GM12891 (cell line): ENCODE measurements at regions not wholly inside any gene's neighbourhood (a gene's known extent, or its start where the extent isn't known, plus 50 kb on each side); places are given as distances from the start of the nearest gene placed in this dataset.
A peak's percentile ranks its signal among the peaks of the same experiment; 100 is the strongest.

ENCODE experiments used
- DNase-seq: peaks from one replicate; pipeline ENCODE4 v3.0.0; 2011; ENCODE audit warnings: low spot score; ENCODE audit not compliant: insufficient read length
- FAIRE-seq: peaks from 2 replicates; lab custom pipeline; 2011; peaks lifted over from hg19 to GRCh38; lab: Jason Lieb, UNC
- PAX5 ChIP-seq: IDR thresholded peaks from 2 replicates; pipeline ENCODE4 v1.6.1; 2011; ENCODE audit warnings: low read length, moderate library complexity, mild to moderate bottlenecking; ENCODE audit not compliant: insufficient read depth, severe bottlenecking
- POLR2A ChIP-seq: IDR thresholded peaks from 2 replicates; pipeline ENCODE4 v1.6.1; 2011; ENCODE audit warnings: low read depth, low read length, control low read depth
- POLR2AphosphoS5 ChIP-seq: IDR thresholded peaks from 2 replicates; pipeline ENCODE4 v1.6.1; 2011; ENCODE audit warnings: low read depth, low read length, control low read depth
- POU2F2 ChIP-seq: IDR thresholded peaks from 2 replicates; pipeline ENCODE4 v1.6.1; 2011; ENCODE audit warnings: low read depth, mild to moderate bottlenecking, control low read depth, low read length, moderate library complexity
- SPI1 ChIP-seq: IDR thresholded peaks from 2 replicates; pipeline ENCODE4 v1.6.1; 2011; ENCODE audit warnings: low read depth, low read length, control low read depth
- TAF1 ChIP-seq: IDR thresholded peaks from 2 replicates; pipeline ENCODE4 v1.6.1; 2011; ENCODE audit warnings: low read depth, low read length, control low read depth

DNA sequence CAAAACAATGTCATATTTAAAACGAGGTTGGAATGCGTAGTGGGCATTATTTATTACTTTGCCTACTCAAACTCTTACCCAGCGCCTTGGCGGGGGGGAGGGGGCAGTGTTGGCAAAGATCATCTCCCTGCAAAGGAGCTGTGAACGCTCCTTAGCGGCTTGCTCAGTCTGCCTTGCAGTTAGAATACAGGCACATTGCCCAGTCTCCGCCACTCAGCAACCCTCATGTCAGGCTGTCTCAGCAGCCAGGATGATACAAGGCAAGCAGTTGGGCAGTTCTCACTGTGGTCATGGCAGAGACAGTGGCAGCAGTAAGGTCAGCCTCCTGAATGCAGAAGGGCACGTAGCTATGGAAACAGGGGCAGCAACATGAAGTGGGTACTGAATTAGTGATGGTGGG, 170.4 kb upstream of the KCNK2 start:
- TF ChIP-seq POU2F2 (no peak), POLR2A (no peak), SPI1 (no peak), TAF1 (no peak), PAX5 (no peak), POLR2AphosphoS5 (no peak)
- FAIRE-seq (no peak), DNase-seq (no peak)

DNA sequence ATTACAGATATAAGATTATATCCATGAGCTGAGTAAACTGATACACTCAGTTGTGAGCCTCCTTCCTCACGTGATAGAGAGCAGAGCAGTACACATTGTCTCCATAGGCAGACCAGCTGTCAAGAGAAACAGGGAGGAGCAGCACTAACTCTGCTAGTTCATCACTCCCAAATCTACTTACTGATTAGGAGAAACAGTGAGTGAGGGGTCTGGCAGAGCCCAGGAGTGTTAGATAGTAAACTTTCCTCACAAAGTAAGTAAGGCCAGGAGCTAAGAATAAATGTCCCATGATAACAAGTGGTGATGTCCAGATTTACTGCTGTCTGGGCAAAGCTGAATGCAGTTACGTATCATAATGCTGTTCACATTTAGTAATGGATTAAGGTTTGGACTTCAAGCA, 168.6 kb upstream of the KCNK2 start:
- FAIRE-seq = no peak
- TF ChIP-seq POU2F2 (no peak), TAF1 (no peak), SPI1 (no peak), POLR2AphosphoS5 (no peak), POLR2A (no peak), PAX5 (no peak)

DNA sequence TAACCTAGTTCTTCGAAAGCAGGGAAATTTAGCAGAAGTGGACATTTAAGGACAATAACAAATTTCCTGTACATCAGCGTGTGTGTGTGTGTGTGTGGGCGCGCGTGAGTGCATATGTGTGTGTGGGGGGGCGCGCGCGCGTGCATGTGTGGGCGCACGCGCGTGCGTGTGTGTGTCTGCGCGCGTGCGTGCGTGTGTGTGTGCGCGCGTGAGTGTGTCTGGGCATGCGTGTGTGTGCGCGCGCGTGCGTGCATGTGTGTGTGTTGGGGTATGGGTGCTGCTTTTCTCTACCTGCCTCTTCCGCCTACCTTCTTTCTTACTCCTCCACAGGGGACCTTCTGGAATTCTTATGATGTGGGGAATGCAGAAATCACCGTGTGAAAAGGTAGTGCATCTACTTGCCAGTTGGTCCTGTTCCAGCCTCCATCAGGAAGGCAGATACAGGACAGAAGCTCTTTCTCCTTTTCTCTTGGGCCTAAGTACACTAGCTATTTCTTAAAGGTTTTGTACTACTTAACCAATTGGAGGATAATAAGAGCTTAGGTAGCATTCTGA, 165.4 kb upstream of the KCNK2 start:
- FAIRE-seq = no peak
- no peak for TF ChIP-seq TAF1
- TF ChIP-seq POLR2AphosphoS5 = no peak
- no peak for TF ChIP-seq PAX5
- TF ChIP-seq POLR2A = no peak
- TF ChIP-seq POU2F2 = no peak
- no peak for TF ChIP-seq SPI1
- no peak for DNase-seq

More for the DNA sequence above, 168.6 kb upstream of the KCNK2 start:
- no peak for DNase-seq

DNA sequence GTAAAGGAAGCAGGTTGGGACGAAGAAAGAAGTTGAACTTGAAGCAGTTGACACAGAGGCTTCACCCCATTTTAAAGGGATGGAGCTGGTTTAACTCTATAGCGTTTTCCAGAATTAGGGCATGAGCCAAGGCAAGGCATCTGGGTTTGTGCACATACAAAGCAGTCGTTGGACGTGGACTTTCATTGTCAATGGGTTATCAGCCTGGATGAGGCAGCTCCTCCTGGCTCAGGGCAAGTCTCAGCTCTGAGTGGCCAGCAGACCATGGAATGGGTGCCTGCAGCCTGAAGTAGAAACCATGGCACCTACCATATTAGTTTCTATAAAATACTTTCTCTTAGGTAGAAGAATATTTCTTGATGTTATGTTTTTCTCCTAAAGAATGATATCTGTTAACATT, 163.8 kb upstream of the KCNK2 start:
- FAIRE-seq = no peak
- no peak for DNase-seq
- TF ChIP-seq PAX5 (no peak), TAF1 (no peak), POU2F2 (no peak), POLR2AphosphoS5 (no peak), POLR2A (no peak), SPI1 (no peak)

DNA sequence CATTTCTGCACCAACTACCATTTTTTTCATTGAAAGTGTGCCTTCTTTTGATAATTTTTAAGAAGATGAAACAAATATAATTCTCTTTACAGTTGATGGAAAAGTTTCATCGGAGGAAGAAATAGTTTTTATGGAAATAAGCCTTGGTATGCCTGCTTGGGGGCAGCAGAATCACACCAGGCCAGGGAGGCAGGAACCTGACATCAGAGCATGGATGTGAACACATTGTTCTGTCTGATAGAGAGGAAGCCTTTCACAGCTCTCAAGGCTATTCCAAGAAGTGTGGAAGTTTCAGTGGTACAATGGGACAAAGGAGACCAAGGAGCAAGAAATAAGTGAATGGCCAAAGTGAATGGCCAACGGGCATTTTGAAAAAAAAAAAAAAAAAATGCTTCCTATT, 162.2 kb upstream of the KCNK2 start:
- no peak for DNase-seq
- TF ChIP-seq PAX5 (no peak), POLR2AphosphoS5 (no peak), POLR2A (no peak), SPI1 (no peak), TAF1 (no peak), POU2F2 (no peak)
- FAIRE-seq = no peak

DNA sequence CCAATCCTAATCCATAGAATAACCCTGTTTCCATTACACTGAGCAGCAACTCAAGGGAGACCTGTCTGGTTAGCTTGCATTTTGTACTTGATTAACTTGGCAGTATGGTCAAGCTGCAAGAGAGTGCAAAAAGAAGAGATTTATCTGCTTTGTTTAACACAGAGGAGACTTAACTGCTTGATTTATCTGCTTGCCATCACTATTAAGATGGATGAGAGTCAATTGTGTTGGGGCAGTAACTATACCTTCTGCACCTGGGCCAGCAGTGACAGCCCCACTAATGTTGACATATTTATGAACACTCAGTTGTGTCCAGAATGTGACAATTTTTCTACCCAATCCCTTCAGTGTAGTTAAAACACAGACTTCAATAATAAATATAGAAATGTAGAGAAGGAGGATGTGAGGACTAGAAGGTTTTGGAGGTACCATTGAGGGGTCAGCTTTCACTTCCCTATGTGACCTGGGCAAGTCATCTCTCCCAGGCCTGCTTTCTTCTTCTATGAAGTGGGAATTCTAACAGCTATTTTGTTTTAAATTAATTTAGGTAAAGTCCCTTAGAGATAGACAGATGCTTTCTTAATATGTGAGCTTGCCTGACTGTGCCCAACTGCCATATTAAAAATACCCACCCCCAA, 159.1 kb upstream of the KCNK2 start:
- FAIRE-seq (peak; percentile 13), DNase-seq (no peak)
- TF ChIP-seq POU2F2 = no peak
- peak; percentile 69 for TF ChIP-seq SPI1

DNA sequence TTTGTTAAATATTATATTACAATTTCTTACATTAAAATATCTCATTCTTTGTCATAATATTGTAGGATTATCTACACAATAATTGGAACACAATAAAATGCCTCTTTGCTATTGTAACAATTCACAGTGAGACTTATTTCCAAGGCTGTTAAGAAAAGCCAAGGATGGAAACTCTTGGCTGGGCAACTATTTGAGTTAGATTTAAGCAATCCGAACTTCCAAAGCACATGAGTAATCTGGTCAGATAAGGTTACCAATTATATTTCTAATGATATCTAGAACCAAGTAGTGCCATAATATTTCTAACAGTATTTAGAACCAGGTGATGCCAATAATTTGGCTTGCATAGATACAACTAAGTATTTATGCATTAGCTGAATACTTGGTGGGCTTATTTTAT, 154.7 kb upstream of the KCNK2 start:
- FAIRE-seq = no peak
- no peak for TF ChIP-seq POLR2A
- TF ChIP-seq PAX5 = no peak
- no peak for TF ChIP-seq TAF1
- TF ChIP-seq POLR2AphosphoS5 = no peak
- no peak for TF ChIP-seq POU2F2
- TF ChIP-seq SPI1 = no peak
- no peak for DNase-seq

DNA sequence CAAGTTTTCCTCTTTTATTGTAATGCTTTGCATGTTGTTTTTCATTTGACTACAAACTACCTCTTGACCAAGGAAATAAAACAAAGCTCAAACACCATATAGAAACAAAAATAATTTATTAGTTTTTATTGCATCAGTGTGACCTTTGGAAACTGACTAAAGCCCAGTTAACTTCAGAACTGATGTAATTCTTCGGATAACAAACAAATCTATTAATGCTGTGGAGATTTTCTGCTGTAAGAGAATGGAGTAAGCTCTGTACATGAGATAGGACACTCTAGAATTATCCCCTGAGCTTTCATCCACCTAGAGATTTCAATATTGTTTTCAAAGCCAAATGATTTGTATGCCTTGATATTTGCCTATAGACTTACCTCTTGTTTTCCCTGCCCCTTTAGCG, 154.0 kb upstream of the KCNK2 start:
- DNase-seq = no peak
- TF ChIP-seq SPI1 (no peak), PAX5 (no peak), POLR2AphosphoS5 (no peak), POLR2A (no peak), TAF1 (no peak), POU2F2 (no peak)

DNA sequence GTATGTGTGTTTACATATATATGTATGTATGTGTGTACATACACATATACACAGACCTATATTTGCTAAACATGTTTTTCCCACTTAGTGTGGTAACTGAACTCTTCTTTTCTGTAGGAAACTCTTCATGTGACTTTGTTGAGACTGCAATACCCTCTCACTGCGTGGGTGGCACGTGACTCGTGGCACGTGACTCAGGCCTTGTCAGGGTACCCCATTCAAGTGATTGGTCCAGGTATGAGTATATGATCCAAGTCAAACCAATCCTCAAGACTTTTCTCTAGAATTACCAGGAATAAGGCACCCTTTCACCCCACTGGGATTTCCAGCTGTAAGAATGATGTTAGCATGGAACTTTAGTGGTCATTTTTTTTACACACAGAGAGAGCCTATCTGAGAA, 149.2 kb upstream of the KCNK2 start:
- FAIRE-seq = no peak
- TF ChIP-seq TAF1 (no peak), POLR2A (no peak), POLR2AphosphoS5 (no peak), POU2F2 (no peak), PAX5 (no peak), SPI1 (no peak)
- DNase-seq = no peak

More for the DNA sequence above, 154.0 kb upstream of the KCNK2 start:
- FAIRE-seq = no peak

DNA sequence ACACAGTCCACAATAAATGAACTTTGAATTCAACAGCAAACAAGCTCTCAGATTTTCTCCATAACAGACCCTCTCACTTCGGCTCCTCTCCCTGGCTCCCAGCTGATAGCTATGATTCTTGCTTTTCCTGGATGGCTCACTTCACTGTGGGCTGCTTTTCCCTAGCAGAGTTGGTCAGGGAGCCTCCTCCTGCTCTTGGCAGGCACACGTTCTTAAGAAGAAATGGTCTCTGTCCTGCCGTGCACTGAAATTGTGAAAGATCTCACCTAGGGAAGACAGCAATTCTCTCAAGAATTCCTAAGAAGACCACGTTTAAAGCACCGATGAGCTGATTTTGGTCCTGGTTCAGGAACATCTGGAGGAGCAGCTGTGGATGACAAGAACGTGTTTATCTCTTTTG, 148.5 kb upstream of the KCNK2 start:
- FAIRE-seq (no peak), DNase-seq (no peak)
- TF ChIP-seq TAF1 = no peak

DNA sequence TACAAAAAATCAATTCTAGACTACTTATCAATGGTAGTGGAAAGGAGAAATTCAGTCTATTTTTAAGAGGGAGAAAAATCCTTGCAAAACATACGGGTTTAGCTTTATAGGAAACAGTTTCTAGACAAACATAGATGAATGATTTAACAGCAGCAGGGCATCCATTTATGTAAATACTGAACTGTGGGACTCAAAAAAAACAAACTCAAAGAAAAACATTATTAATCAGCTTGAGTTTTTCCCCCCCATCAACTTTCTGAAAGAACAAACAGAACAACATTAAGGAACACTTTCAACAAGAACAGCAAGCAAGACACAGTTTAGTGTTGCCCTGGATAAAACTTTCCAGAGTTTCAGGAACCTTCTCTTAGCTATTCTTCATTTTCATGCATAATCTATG, 147.3 kb upstream of the KCNK2 start:
- DNase-seq = no peak
- TF ChIP-seq PAX5 (no peak), SPI1 (no peak), TAF1 (no peak), POU2F2 (no peak), POLR2AphosphoS5 (no peak), POLR2A (no peak)
- no peak for FAIRE-seq
